Testis (tissue), 2 donors: ENCODE measurements at regions not wholly inside any gene's neighbourhood (a gene's known extent, or its start where the extent isn't known, plus 50 kb on each side); places are given as distances from the start of the nearest gene placed in this dataset.

ENCODE experiments used
- DNase-seq: peaks from one replicate; pipeline ENCODE4 v3.0.0-alpha.2; 2019
- H3K27ac ChIP-seq, 2 donors: fragments of 200-600 bp; sonication (generic); one replicate each; pipeline ENCODE4 v1.5.1; 2019
- H3K27me3 ChIP-seq: fragments of 200-600 bp; sonication (generic); one replicate; pipeline ENCODE4 v1.5.1; 2019
- H3K36me3 ChIP-seq: fragments of 200-600 bp; sonication (generic); one replicate; pipeline ENCODE4 v1.5.1; 2017; ENCODE audit warnings: low read depth; ENCODE audit errors: missing control alignments
- H3K4me1 ChIP-seq: fragments of 200-600 bp; sonication (generic); one replicate; pipeline ENCODE4 v1.5.1; 2019
- H3K4me3 ChIP-seq, 2 donors: fragments of 200-600 bp; sonication (generic); one replicate each; pipeline ENCODE4 v1.5.1; 2017 to 2019
- H3K9me3 ChIP-seq: fragments of 200-600 bp; sonication (generic); one replicate; pipeline ENCODE4 v1.5.1; 2017
- CTCF ChIP-seq, 3 experiments: fragments of 450-650 bp in 2 of 3; fragments of 200-600 bp in 1 of 3; sonication (generic) in 1 of 3; IDR thresholded peaks; one replicate each; pipeline ENCODE4 v1.5.1; 2016 to 2019; ENCODE audit warnings: antibody characterized with exemption in 3 of 3, mild to moderate bottlenecking in 2 of 3, moderate library complexity in 1 of 3
- POLR2A ChIP-seq: fragments of 450-650 bp; IDR thresholded peaks from one replicate; pipeline ENCODE4 v1.6.1; 2017; ENCODE audit warnings: antibody characterized with exemption, mild to moderate bottlenecking, moderate library complexity
- WGBS, 2 donors: methylation state at CpG; one replicate each; pipeline ENCODE4 v1.1.5; 2018; 5-methylcytosine and 5-hydroxymethylcytosine counted together
- intact Hi-C: fragments of 100-400 bp; cut with DNase I; formaldehyde crosslinking; loops from one replicate; pipeline ENCODE4 v1.15.1; 2023; ENCODE audit warnings: low total_unique reads

- H3K4me1 ChIP-seq: no peaks in the 10 kb centered on the region
- 64 to 91% methylated on average over 3 of the region's 3 CpGs for WGBS, 2 donors
- no peaks in the 10 kb centered on the region for H3K9me3 ChIP-seq
- TF ChIP-seq CTCF (IDR thresholded peaks at IDR 0.05) (no peak), POLR2A (no peak)
- DNase-seq: no peak
- H3K36me3 ChIP-seq: no peaks in the 10 kb centered on the region
- H3K4me3 ChIP-seq: no peak overlapping the region
- intact Hi-C loops: no loop called here
- H3K27ac ChIP-seq: no peak overlapping the region
- no peaks in the 10 kb centered on the region for H3K27me3 ChIP-seq
These were observed 479.8 kb downstream of the PREX1 start for GRCh38 chr20:48348022-48348421.

GRCh38 chr20:48342822-48343513, 484.8 kb downstream of the PREX1 start:
- no peak overlapping the region for H3K4me3 ChIP-seq
- H3K27me3 ChIP-seq: no peaks in the 10 kb centered on the region
- no peaks in the 10 kb centered on the region for H3K9me3 ChIP-seq
- peaks cover 3% of the 10 kb centered on the region for H3K4me1 ChIP-seq
- no peak for TF ChIP-seq CTCF (IDR thresholded peaks at IDR 0.05)
- no peak for TF ChIP-seq POLR2A
- WGBS, 2 donors: 82 to 88% methylated on average over 22 to 28 of the region's 28 CpGs
- H3K27ac ChIP-seq: no peak overlapping the region
- intact Hi-C loops: no loop called here
- DNase-seq: no peak
- H3K36me3 ChIP-seq: no peaks in the 10 kb centered on the region

- no peak for TF ChIP-seq POLR2A
- no peak for TF ChIP-seq CTCF (IDR thresholded peaks at IDR 0.05)
- Histone ChIP-seq H3K27me3 (no peaks in the 10 kb centered on the region), H3K9me3 (no peaks in the 10 kb centered on the region), H3K27ac (no peak overlapping the region), H3K4me1 (peaks cover 3% of the 10 kb centered on the region), H3K36me3 (no peaks in the 10 kb centered on the region), H3K4me3 (no peak overlapping the region)
- 87 to 88% methylated on average over 6 of the region's 6 CpGs for WGBS, 2 donors
- intact Hi-C loops: no loop called here
- no peak for DNase-seq
These were observed 486.9 kb downstream of the PREX1 start for GRCh38 chr20:48340883-48341281.

- intact Hi-C loops: no loop called here
These were observed 487.6 kb downstream of the PREX1 start for GRCh38 chr20:48339986-48340882.

More at GRCh38 chr20:48339986-48340882, 487.6 kb downstream of the PREX1 start:
- peaks cover 3% of the 10 kb centered on the region for H3K4me1 ChIP-seq
- H3K36me3 ChIP-seq: no peaks in the 10 kb centered on the region
- no peak overlapping the region for H3K4me3 ChIP-seq
- H3K27me3 ChIP-seq: no peaks in the 10 kb centered on the region
- H3K27ac ChIP-seq: no peak overlapping the region
- no peak for TF ChIP-seq POLR2A
- TF ChIP-seq CTCF (IDR thresholded peaks at IDR 0.05): no peak
- 69 to 83% methylated on average over 12 to 16 of the region's 17 CpGs for WGBS, 2 donors
- no peak for DNase-seq
- no peaks in the 10 kb centered on the region for H3K9me3 ChIP-seq
